ENCODE measurements at regions not wholly inside any gene's neighbourhood (a gene's known extent, or its start where the extent isn't known, plus 50 kb on each side); places are given as distances from the start of the nearest gene placed in this dataset.

DNA sequence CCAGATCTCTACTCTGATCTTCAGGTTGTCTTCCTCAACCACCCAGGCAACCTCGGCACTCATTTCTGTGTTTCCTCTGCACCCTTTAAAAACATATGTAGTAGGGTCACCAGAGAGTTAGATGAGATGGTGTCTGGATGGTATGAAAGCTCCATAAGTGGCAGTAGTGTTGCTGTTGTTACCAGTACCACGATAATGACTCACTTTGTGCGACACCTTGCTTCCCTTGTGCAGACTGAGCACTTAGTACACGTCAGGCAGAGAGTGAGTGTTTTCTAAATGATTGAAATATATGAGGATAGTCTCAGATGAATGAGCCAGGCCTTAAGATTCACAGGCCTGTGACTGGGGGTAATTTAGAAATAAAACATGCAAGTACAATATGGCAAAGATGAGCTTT lies 188.7 kb downstream of the MAF start:
- CTCF ChIA-PET = no interaction called here
- Mint-ChIP-seq H3K4me3 (no peak overlapping the region), H3K36me3 (ENCODE audit: low read depth) (no peaks in the 10 kb centered on the region), H3K4me1 (ENCODE audit: low read depth) (peaks cover 19% of the 10 kb centered on the region), H3K27ac (peak overlapping the region; percentile 37), H3K27me3 (ENCODE audit: low read depth) (no peaks in the 10 kb centered on the region), H3K9me3 (no peaks in the 10 kb centered on the region)
- DNase-seq = peak; percentile 24
- intact Hi-C loops (cut with micrococcal nuclease) = loop anchor here (5.0 kb wide), 1 partner anchor 145 kb away; no protein-coding TSS in a partner anchor

DNA sequence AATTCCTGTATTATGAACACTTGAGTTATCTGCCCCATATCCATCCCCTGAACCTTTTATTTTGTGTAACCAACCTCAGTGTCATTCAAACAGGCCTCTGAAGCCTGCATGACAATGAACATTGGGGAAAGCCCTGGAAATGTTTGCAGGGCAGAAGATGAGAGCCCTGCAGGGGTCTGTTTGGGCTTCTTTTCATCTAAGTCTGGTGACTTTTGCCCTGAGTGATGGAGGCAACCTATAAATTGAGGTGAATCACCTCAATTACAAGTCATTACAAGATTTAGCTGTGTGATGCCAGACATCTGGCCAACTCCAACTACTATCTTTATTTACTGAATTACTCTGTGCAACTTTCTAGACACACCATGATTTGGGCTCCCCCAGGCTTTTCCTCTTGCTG lies 189.2 kb downstream of the MAF start:
- H3K36me3 Mint-ChIP-seq (ENCODE audit: low read depth) = no peaks in the 10 kb centered on the region
- intact Hi-C loops (cut with micrococcal nuclease) = loop anchor here (5.0 kb wide), 1 partner anchor 144 kb away; no protein-coding TSS in a partner anchor
- peak overlapping the region; percentile 37 for H3K27ac Mint-ChIP-seq
- no peak overlapping the region for H3K4me3 Mint-ChIP-seq
- H3K27me3 Mint-ChIP-seq (ENCODE audit: low read depth) = no peaks in the 10 kb centered on the region
- CTCF ChIA-PET = interaction anchor here (0.5 kb wide), 1 partner anchor 419 kb away, joined by 3 read pairs; no protein-coding TSS in a partner anchor
- H3K4me1 Mint-ChIP-seq (ENCODE audit: low read depth) = peaks cover 15% of the 10 kb centered on the region
- peak; percentile 23 for DNase-seq
- no peaks in the 10 kb centered on the region for H3K9me3 Mint-ChIP-seq

DNA sequence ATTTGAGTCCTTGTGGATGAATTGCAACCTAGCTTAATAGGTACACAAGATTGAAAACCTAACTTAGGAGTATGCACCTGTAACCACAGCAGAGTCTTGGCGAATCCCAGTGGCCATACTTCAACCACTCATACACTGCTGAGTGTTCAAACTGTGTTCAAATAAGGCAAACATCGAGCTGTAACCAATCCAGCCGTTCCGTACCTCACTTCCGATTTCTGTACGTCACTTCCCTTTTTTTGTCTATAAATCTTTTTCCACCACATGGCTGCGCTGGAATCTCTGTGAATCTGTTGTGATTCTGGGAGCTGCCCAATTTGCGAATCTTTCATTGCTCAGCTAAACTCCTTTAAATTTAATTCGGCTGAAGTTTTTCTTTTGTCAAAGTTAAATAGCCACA lies 190.6 kb downstream of the MAF start:
- peaks cover 8% of the 10 kb centered on the region for H3K4me1 Mint-ChIP-seq (ENCODE audit: low read depth)
- H3K36me3 Mint-ChIP-seq (ENCODE audit: low read depth) = no peaks in the 10 kb centered on the region
- H3K4me3 Mint-ChIP-seq = no peak overlapping the region
- H3K27me3 Mint-ChIP-seq (ENCODE audit: low read depth) = no peaks in the 10 kb centered on the region
- CTCF ChIA-PET = no interaction called here
- H3K9me3 Mint-ChIP-seq = no peaks in the 10 kb centered on the region
- no peak for DNase-seq
- no peak overlapping the region for H3K27ac Mint-ChIP-seq
- intact Hi-C loops (cut with micrococcal nuclease) = loop anchor here (5.0 kb wide), 1 partner anchor 143 kb away; no protein-coding TSS in a partner anchor

DNA sequence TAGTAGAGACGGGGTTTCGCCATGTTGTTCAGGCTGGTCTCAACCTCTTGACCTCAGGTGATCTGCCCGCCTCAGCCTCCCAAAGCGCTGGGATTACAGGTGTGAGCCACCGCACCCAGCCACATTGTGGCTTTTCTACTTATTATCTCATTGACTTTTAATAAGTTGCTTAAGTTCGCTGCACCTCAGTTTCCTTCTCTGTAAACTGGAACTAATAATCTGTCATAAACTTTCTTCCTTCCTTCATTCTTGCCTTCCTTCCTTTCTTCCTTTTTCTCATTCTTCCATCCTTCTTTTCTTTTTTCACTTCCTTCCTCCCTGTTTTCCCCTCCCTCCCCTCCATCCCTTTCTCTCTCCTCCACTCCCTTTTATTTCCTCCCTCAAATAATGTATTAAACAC lies 192.2 kb downstream of the MAF start:
- no peak for DNase-seq
- CTCF ChIA-PET = interaction anchor here (0.7 kb wide), 1 partner anchor 74 kb away, joined by 4 read pairs; no protein-coding TSS in a partner anchor

DNA sequence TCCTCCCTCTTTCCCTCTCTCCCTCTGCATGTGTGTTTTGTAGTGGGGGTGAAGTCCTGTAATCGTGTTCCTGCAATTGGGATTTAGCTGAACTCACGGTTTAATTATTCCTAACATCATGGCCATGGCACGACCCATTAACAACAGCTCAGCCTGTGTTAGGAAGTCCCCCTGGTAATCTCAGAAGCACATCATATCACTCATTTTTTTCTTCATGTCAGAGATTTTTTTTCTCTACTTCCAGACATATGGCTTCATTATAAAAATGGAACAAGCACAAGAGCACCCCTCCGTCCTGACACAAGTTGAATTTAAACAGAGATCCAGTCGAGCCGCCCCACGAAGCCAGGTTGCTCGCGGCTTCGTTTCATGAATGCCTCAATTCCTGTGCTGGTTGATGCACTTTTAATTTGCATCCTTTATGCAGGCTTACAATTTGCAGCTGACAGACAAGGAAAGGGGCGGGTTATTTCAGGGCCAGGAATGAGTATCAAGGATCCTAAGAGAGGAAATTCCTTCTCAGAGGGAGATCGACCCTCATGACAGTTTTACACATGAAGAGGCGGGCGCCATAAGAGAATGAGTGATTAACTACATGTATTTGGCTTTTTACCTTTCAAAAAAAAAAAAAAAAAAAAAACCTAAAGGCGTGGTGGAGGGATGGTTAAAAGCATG lies 192.9 kb downstream of the MAF start:
- no peaks in the 10 kb centered on the region for H3K27me3 Mint-ChIP-seq (ENCODE audit: low read depth)

More for the DNA sequence above, 192.2 kb downstream of the MAF start:
- Mint-ChIP-seq H3K4me1 (ENCODE audit: low read depth) (peaks cover 8% of the 10 kb centered on the region), H3K36me3 (ENCODE audit: low read depth) (no peaks in the 10 kb centered on the region), H3K27me3 (ENCODE audit: low read depth) (no peaks in the 10 kb centered on the region), H3K27ac (no peak overlapping the region), H3K4me3 (no peak overlapping the region), H3K9me3 (no peaks in the 10 kb centered on the region)
- intact Hi-C loops (cut with micrococcal nuclease) = no loop called here

DNA sequence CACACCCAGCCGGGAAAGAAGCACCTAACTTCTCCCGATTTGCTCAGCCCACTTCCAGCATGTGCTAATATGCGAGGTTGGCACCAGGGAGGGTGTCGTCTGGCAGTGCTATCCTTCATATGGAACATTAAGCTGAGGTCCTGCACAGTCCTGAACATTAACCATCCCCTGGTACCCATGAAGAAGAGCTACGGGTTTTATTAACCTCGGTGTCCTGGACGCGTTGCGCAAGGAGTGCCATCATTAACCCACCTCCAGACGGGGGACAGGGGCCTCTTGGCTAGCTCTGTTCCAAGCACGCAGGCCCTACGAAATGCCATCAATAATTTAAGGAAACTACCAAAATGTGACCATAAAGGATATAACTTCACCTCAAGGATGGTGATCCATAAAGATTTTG lies 193.5 kb downstream of the MAF start:
- Mint-ChIP-seq H3K9me3 (no peaks in the 10 kb centered on the region), H3K27me3 (ENCODE audit: low read depth) (no peaks in the 10 kb centered on the region), H3K27ac (no peak overlapping the region), H3K4me3 (no peak overlapping the region), H3K4me1 (ENCODE audit: low read depth) (peaks cover 7% of the 10 kb centered on the region), H3K36me3 (ENCODE audit: low read depth) (no peaks in the 10 kb centered on the region)
- DNase-seq = no peak
- intact Hi-C loops (cut with micrococcal nuclease) = no loop called here
- CTCF ChIA-PET = no interaction called here

More for the DNA sequence above, 192.9 kb downstream of the MAF start:
- H3K36me3 Mint-ChIP-seq (ENCODE audit: low read depth) = no peaks in the 10 kb centered on the region
- H3K9me3 Mint-ChIP-seq = no peaks in the 10 kb centered on the region
- no peak overlapping the region for H3K27ac Mint-ChIP-seq
- no peak overlapping the region for H3K4me3 Mint-ChIP-seq
- intact Hi-C loops (cut with micrococcal nuclease) = no loop called here
- CTCF ChIA-PET = no interaction called here
- DNase-seq = no peak
- H3K4me1 Mint-ChIP-seq (ENCODE audit: low read depth) = peaks cover 8% of the 10 kb centered on the region

DNA sequence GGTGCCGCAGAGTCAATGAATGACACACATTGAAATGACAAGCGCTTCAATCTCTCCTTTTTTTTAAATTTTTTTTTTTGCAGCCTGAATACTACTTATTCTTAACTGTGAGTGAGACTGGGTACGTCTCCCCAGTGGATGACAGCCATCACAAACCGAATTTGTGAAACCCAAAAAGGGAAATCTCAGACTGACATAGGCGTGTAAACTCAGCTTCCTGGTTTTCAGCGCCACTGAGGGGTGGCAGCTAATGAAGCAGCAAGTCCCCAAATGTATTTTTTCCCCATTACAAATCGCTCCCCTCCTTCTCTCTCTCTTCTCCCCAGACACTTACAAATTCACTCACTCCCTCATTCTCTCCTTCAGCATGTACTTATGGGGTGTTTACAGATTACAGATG lies 196.0 kb downstream of the MAF start:
- H3K4me3 Mint-ChIP-seq = no peak overlapping the region
- no peak overlapping the region for H3K27ac Mint-ChIP-seq
- CTCF ChIA-PET = no interaction called here
- no peaks in the 10 kb centered on the region for H3K4me1 Mint-ChIP-seq (ENCODE audit: low read depth)
- DNase-seq = no peak
- no peaks in the 10 kb centered on the region for H3K36me3 Mint-ChIP-seq (ENCODE audit: low read depth)
- intact Hi-C loops (cut with micrococcal nuclease) = no loop called here
- H3K27me3 Mint-ChIP-seq (ENCODE audit: low read depth) = no peaks in the 10 kb centered on the region
- no peaks in the 10 kb centered on the region for H3K9me3 Mint-ChIP-seq

DNA sequence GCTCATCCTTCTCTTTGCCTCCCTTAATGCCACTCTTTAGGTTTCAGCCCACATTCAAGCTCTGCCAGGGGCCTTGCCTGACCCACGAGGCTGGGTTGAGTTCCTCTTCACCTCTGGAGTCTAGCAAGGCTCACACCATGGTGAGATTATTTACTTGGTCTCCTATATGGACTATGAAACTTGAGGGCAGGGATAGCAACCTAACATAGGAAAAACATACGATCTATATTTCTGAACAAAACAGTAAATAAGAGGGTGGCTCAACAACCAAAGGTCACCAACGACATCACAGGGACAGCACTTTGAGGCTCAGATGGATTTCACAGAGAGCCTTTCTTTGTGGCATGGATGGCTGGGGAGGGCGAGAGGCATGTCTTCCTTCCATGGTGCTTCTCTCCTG lies 197.0 kb downstream of the MAF start:
- Mint-ChIP-seq H3K36me3 (ENCODE audit: low read depth) (no peaks in the 10 kb centered on the region), H3K9me3 (no peaks in the 10 kb centered on the region), H3K4me1 (ENCODE audit: low read depth) (no peaks in the 10 kb centered on the region), H3K4me3 (no peak overlapping the region), H3K27ac (no peak overlapping the region), H3K27me3 (ENCODE audit: low read depth) (no peaks in the 10 kb centered on the region)
- intact Hi-C loops (cut with micrococcal nuclease) = no loop called here
- CTCF ChIA-PET = no interaction called here
- DNase-seq = no peak

DNA sequence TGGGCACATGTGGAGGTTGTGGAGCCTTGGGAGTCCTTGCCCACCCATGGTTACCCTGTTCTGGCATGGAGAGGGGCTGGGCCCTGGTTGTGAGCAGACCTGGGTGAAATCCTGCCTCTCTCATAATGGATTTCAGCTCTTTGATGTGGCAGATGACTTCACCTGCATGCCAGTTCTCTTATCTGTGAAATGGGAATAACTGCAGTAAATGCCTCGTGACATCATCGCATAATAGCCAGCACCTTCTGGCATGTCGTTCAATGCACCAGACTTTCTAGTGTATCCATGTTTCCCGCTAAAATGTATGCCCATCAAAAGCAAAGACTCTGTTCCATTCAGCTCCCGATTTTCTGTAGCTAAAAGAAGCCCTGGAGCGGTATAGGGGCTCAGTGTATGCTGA lies 197.6 kb downstream of the MAF start:
- H3K27ac Mint-ChIP-seq = no peak overlapping the region
- H3K27me3 Mint-ChIP-seq (ENCODE audit: low read depth) = no peaks in the 10 kb centered on the region
- no peak for DNase-seq
- no peaks in the 10 kb centered on the region for H3K36me3 Mint-ChIP-seq (ENCODE audit: low read depth)
- no peaks in the 10 kb centered on the region for H3K4me1 Mint-ChIP-seq (ENCODE audit: low read depth)
- CTCF ChIA-PET = no interaction called here
- intact Hi-C loops (cut with micrococcal nuclease) = no loop called here
- no peak overlapping the region for H3K4me3 Mint-ChIP-seq
- H3K9me3 Mint-ChIP-seq = no peaks in the 10 kb centered on the region

DNA sequence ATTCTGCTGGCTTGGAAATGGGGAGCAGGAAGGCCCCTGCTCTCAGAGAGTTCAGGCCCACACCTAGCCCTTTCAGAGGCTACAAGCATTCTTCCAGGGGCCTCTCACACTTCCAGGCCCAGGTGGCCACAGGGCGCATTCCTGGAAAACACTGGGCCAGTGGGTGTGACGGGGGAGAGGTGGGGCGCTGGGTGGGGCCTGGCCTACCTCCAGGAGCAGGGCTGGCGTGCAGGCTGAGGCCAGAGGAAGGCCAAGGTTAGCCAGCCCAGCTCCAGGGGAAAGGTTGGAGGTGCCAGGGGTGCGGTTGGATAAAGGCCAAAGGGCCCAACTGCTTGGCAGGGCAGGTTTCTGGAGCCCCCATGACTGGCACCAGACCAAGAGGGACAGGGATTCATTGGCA lies 198.2 kb downstream of the MAF start:
- Mint-ChIP-seq H3K4me1 (ENCODE audit: low read depth) (no peaks in the 10 kb centered on the region), H3K4me3 (no peak overlapping the region), H3K27me3 (ENCODE audit: low read depth) (no peaks in the 10 kb centered on the region), H3K36me3 (ENCODE audit: low read depth) (no peaks in the 10 kb centered on the region), H3K9me3 (no peaks in the 10 kb centered on the region), H3K27ac (no peak overlapping the region)
- intact Hi-C loops (cut with micrococcal nuclease) = no loop called here
- no peak for DNase-seq
- CTCF ChIA-PET = no interaction called here

DNA sequence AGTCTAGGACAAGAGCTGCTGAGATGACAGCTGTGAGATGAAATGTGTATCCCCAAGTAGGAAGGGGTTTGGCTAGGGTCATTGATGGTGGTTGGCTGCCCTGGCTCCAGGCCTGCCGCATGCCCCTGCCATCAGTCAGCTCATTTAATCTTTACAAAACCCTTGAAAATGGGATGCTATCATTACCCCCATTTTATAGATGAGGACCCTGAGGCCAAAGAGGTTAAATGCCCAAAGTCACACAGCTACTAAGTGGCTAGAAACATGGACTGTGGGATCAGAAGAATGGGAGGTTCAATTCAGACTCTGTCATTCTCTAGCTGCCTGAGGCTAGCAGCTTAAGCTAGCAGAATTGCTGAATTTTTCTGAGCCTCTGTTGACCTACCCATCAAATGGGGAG lies 198.8 kb downstream of the MAF start:
- Mint-ChIP-seq H3K9me3 (no peaks in the 10 kb centered on the region), H3K4me3 (no peak overlapping the region), H3K27me3 (ENCODE audit: low read depth) (no peaks in the 10 kb centered on the region), H3K27ac (no peak overlapping the region), H3K4me1 (ENCODE audit: low read depth) (no peaks in the 10 kb centered on the region), H3K36me3 (ENCODE audit: low read depth) (no peaks in the 10 kb centered on the region)
- DNase-seq = no peak
- CTCF ChIA-PET = no interaction called here
- intact Hi-C loops (cut with micrococcal nuclease) = no loop called here

DNA sequence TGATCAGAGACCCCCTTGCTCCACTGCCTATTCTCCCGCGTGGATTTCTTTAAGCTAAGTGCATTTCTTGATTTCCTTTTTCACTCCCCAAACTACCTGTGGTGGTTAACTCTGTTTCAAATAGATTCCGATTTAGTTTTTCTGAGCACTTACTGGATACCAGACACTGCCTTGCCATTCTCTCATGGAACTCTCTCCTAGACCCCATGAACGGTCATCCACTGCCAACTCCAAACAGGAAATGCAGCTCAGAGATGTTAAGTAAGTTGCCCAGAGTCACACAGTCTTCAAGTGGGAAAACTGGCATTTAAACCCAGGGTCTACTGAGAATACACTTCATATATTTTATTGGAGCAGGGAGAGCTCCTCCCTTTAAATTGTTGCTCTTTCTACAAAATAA lies 199.4 kb downstream of the MAF start:
- Mint-ChIP-seq H3K4me1 (ENCODE audit: low read depth) (no peaks in the 10 kb centered on the region), H3K4me3 (no peak overlapping the region), H3K27me3 (ENCODE audit: low read depth) (no peaks in the 10 kb centered on the region), H3K36me3 (ENCODE audit: low read depth) (no peaks in the 10 kb centered on the region), H3K27ac (no peak overlapping the region), H3K9me3 (no peaks in the 10 kb centered on the region)
- intact Hi-C loops (cut with micrococcal nuclease) = no loop called here
- DNase-seq = no peak
- CTCF ChIA-PET = no interaction called here

DNA sequence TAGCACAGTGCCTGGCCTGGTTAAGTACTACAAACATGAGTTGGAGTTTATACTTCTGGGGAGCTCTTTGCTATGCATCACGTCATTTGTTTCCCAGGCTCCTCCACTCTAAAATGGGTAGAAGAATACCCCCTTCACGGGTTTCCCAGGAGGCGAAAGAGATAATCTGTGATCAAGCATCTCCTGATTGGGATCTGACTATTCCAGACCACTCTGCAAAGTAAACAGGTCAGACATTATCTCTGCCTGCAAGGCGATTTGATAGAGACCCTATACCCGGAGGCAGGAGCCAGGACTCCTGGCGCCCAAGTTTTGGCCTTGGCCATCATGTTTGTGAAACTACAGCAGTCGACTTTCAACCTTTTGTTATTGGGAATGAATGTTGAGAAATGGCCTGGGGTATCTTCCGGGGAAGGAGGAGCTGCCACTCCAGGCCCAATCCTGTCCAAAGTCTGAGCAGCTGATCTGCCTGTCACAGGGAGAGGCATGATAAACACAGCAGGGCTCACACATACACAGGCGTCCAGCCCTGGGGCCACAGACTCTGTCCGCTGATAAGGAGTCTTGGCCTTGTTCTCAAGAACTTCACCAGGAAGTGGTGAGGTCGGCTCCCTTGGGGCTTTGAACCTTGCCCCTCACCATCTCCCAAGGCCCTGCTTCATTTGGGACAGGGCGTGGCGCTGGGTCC lies 199.9 kb downstream of the MAF start:
- no peak overlapping the region for H3K4me3 Mint-ChIP-seq
- H3K27ac Mint-ChIP-seq = no peak overlapping the region
- H3K27me3 Mint-ChIP-seq (ENCODE audit: low read depth) = no peaks in the 10 kb centered on the region
- no peaks in the 10 kb centered on the region for H3K9me3 Mint-ChIP-seq
- CTCF ChIA-PET = no interaction called here
- no peaks in the 10 kb centered on the region for H3K36me3 Mint-ChIP-seq (ENCODE audit: low read depth)
- H3K4me1 Mint-ChIP-seq (ENCODE audit: low read depth) = no peaks in the 10 kb centered on the region
- intact Hi-C loops (cut with micrococcal nuclease) = no loop called here
- DNase-seq = no peak

Measured in activated naive CD4-positive, alpha-beta T cell treated with anti-CD3 and anti-CD28 coated beads for 36 hours (primary cell).